Dermis microvascular lymphatic vessel endothelial cell (primary cell): ENCODE measurements at regions not wholly inside any gene's neighbourhood (a gene's known extent, or its start where the extent isn't known, plus 50 kb on each side); places are given as distances from the start of the nearest gene placed in this dataset.
"Not testable (repeated sequence)": the region's sequence is repeated elsewhere in the genome, so short reads cannot be mapped to it uniquely, and the experiment has no call there.

Experiments used
- DNase-seq, 2 donors: peaks; one replicate each; pipeline versions ENCODE4 v3.0.0 to v3.0.0-alpha.2; 2010; ENCODE audit warnings: low read depth in 2 of 2

DNA sequence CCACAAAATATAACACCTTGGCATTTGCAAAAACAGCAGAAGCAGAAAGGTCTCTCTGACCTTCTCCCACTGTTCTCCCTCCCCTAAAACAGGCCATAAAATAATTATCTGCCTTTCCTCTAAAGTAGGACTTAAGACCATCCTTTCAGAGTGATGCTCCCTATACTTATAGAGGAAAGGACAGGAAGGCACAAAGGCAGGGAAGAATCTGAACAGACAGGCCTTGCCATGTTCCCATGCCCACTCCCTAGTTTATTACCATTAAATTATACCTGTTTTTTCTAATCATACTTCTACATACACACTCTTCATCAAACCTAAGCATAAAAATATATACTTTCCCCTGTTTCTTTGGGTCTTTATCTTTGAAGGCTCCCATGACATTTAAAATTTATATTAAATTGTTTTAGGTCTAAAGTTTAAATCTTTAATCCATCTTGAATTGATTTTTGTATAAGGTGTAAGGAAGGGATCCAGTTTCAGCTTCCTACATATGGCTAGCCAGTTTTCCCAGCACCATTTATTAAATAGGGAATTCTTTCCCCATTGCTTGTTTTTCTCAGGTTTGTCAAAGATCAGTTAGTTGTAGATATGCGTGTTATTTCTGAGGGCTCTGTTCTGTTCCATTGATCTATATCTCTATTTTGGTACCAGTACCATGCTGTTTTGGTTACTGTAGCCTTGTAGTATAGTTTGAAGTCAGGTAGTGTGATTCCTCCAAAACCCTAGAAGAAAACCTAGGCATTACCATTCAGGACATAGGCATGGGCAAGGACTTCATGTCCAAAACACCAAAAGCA, 755.8 kb upstream of the ADGRB3 start:
- DNase-seq, result not testable (repeated sequence)

DNA sequence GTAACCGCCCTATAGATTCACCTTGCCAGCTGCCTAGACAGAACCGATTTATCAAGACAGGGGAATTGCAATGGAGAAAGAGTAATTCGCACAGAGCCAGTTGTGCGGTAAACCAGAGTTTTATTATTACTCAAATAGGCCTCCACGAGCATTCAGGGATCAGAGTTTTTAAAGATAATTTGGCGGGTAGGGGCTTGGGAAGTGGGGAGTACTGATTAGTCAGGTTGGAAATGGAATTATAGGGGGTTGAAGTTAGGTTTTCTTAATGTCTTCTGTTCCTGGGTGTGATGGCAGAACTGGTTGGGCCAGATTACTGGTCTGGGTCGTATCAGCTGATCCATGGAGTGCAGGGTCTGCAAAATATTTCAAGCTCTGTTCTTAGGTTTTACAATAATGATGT, 756.9 kb upstream of the ADGRB3 start:
- not testable (repeated sequence) for DNase-seq

DNA sequence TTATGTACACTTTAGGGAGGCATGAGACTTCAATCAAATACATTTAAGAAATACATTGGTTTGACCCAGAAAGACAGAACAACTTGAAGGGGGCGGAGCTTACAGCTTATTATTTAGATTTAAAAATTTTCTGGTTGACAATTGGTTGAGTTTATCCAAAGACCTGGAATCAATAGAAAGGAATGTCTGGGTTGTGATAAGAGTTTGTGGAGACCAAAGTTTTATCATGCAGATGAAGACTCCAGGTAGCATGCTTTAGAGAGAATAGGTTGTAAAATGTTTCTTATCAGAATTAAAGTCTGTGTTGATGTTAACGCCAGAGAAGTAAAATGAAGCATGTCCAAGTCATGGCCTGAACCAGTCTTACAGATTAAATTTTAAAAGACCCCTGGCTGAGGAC, 757.8 kb upstream of the ADGRB3 start:
- DNase-seq, result no peak

DNA sequence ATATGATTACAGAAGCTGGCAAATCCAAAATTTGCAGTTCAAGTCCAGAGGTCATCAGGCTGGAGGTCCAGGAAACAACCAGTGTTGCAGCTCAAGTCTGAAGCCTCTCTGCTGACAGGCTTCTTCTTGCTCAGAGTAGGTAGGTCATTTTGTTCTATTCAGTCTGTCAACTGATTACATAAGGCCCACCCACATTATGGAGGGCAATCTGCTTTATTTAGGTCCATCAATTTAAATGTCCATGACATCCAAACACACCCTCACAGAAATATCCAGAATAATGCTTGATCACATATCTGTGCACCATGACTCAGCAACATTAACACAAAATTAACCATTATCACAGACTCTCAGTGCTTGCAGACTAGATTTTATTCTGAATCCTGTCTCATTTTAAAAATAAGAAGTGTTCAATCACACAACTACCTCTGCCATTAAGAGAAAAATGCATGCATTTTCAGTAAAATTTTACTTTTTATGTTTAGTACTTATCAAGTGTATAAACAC, 759.2 kb upstream of the ADGRB3 start:
- DNase-seq, result no peak

DNA sequence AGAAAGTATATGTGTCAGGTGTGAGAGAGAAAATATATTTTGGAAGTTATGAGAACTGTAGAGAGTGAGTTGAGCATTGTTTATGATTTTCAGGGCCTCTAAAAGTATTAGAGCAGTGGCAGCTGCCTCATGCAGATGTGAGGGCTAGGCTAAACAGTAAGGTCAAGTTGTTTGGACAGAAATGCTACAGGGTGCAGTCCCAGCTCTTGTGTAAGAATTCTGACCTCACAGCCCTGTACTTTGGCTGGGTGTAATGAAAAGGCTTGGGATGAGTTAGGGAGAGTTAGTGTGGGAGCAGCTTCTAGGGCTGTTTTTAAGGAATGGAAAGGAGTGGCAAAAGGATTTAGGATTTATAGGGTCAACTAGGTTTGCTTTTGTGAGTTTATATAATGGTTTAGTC, 764.8 kb upstream of the ADGRB3 start:
- DNase-seq, result no peak

DNA sequence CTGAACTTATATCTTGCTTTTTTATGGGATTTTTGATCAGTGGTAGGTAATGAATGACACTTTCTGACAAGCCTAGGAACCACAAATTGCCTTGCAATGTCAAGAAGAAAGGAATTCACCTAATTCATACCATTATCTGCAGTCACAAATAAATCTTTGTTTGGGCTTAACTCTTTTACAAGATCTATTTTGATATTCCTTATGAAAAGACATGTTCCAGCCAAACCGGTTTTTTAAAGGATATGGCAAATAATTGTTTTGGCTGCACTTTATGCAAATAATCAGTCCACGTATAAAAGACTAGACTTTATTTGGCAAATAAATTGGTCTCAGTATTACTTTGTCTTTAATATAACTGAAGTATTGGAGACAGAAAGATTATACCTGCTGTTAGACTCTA, 771.7 kb upstream of the ADGRB3 start:
- DNase-seq, result no peak

DNA sequence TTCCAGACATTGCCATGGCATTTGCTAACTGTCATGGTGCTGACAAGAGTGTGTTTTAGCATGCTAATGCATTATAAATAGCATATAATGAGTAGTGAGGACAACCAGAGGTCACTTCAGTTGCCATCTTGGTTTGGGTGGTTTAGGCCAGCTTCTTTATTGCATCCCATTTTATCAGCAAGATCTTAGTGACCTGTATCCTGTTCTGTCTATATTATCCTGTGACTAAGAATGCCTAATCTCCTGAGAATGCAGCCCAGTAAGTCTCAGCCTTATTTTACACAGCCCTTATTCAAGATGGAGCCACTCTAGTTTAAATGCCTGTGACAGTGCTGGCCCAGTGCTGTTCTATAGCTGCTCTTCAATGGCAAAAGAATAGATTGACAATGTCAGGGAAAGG, 781.0 kb upstream of the ADGRB3 start:
- DNase-seq, result no peak

DNA sequence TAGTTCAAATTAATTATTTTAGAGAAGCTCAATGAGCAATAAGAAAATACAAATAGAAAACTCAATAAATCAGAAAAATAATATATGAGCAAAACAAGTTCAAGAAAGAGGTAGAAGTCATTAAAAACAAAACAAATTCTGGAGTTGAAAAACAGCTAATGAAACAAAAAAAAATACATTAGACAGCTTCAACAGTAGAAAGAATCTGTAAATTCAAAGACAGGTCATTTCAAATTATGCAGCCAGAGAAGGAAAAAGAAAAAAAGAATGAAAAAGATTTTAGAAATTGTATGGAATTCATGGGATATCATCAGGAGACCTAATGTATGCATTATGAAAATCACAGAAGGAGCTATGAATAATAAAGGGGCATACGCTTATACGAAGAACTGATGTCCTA, 795.3 kb upstream of the ADGRB3 start:
- no peak for DNase-seq

DNA sequence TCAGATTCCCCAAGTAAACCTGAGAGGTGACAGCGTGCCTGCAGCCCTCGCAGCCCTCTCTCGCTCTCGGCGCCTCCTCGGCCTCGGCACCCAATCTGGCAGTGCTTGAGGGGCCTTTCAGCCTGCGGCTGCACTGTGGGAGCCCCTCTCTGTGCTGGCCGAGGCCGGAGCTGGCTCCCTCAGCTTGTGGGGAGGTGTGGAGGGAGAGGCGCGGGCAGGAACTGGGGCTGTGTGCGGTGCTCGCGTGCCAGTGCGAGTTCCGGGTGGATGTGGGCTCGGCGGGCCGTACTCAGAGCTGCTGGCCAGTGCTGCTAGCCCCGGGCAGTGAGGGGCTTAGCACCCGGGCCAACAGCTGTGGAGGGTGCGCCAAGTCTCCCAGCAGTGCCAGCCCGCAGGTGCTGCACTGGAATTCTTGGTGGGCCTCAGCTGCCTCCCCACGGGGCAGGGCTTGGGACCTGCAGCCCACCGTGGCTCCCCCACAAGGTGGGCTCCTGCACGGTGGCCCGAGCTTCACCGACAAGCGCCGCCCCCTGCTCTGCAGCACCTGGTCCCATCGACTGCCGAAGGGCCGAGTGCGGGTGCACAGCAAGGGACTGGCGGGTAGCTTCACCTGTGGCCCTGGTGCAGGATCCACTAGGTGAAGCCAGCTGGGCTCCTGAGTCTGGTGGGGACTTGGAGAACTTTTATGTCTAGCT, 809.7 kb upstream of the ADGRB3 start:
- no peak for DNase-seq

DNA sequence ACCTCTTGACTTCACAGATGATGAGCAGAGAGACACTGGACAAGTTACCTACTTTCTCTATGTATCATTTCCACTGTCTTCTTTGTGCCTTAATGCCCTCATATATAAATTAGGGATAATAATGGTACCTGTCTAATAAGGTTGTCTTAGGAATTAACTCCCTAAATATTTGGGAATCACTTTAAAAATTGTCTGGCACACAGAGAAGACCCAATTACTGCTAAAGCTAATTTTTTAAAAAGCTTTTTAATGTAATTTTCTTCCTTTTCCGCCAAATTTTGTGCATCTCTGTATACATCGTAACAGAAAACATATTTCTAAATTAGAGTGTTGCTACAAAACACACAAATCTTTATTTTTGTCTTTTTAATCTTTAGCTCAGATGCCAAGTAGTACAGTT, 816.8 kb upstream of the ADGRB3 start:
- DNase-seq, result no peak

DNA sequence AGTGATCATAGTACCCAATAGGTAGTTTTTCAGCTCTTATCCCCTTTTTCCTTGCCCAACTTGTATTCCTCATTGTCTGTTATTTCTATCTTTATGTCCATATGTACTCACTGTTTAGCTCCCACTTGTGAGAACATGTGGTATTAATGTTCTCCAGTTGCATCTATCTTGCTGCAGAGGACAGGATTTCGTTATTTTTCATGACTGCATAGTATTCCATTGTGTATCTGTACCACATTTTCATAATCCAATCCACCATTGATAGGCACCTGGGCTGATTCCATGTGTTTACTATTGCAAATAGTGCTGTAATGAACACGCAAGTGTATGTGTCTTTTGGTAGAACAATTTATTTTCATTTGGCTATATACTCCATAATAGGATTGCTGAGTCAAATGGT, 819.5 kb upstream of the ADGRB3 start:
- DNase-seq, result no peak

DNA sequence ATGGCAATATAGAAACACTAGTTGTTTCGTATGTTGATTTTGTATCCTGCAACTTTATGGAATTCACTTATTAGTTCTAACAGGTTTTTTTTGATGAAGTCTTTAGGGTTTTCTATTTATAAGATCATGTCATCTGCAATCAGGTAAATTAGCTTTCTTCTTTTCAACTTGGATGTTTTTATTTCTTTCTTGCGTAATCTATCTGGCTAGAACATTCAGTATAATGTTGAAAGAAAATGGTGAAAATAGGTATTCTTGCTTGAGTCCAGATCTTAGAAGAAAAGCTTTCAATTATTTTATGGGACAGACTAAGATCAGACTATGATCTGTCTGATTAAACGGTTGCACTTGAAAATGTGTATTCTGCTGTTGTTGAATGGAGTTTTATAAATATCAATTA, 820.8 kb upstream of the ADGRB3 start:
- no peak for DNase-seq

DNA sequence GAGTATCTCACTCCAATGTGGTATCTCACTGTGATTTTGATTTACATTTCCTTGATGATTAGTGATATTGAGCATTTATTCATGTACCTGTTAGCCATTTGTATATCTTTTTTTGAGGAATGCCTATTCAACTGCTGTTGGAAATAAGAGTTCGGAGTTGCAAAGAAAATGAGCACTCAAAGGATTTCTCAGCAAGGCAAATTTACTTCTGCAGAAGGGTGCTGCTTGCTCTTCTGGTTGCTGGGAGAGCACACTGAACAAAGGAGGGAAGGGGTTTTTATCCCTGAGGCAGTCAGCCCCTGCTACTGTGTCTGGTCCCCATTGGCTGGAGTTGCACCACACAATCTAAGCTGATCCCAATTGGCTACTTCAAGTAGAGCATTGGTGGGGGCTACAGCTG, 822.4 kb upstream of the ADGRB3 start:
- DNase-seq, result no peak

DNA sequence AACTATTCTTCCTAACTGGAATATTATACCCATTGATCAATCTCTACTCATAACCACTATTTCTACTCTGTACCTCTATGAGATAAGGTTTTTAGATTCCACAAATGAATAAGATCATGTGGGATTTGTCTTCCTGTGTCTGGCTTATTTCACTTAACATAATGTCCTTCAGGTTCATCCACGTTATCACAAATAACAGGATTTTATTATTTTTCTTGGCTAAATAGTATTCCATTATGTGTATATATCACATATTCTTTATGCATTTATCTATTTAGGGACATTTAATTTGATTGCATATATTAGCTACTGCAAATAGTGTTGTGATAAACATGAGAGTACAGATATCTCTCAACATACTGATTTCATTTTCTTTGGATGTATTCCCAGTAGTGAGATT, 823.0 kb upstream of the ADGRB3 start:
- no peak for DNase-seq

DNA sequence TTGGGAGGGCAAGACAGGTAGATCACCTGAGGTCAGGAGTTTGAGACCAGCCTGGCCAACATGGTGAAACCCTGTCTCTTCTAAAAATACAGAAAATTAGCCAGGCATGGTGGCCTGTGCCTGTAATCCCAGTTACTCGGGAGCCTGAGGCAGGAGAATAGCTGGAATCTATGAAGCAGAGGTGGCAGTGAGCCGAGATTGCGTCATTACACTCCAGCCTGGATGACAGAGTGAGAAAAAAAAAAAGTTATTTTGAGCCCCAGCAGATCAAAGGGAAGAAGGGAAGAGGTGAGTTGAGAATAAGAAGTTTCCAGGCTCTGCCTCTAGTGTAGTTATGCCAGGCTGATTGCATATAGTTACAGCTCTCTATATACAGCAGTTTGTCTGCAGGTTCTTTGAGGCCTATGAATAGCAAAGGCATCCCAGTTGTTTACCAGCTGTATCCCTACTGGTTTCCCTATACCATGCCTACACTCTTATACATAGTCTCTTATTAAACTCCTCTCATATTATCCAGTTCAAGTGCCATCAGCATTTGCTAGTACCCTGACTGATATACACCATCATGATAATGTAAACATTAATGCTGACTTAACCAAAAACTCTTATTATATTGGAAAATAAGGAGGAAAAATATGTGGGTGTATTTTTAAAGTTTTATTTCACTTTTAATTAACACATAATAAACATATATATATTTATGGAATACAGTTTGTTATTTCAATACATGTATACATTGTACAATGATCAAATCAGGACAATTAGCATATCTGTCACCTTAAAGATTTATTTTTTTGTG, 823.6 kb upstream of the ADGRB3 start:
- DNase-seq, result no peak

DNA sequence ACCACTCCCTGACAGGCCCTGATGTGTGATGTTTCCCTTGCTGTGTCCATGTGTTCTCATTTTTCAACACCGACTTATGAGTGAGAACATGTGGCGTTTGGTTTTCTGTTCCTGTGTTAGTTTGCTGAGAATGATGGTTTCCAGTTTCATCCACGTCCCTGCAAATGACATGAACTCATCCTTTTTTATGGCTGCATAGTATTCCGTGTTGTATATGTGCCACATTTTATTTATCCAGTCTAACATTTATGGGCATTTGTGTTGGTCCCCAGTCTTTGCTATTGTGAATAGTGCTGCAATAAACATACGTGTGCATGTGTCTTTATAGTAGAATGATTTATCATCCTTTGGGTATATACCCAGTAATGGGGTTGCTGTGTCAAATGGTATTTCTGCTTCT, 830.3 kb upstream of the ADGRB3 start:
- not testable (repeated sequence) for DNase-seq

DNA sequence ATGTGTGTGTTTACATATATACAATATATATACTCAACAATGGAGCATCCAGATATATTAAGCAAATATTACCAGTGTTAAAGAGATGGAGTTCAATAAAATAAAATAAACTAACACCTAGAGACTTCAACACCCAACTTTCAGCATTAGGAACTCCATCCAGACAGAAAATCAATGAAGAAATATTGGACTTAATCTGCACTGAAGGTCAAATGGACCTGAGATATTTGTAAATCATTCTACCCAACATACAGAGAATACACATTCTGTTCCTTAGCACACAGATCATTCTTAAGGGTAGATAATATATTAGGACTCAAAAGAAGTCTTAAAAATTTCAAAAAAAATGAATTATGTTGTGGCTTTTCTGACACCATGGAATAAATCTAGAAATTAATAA, 832.3 kb upstream of the ADGRB3 start:
- no peak for DNase-seq

DNA sequence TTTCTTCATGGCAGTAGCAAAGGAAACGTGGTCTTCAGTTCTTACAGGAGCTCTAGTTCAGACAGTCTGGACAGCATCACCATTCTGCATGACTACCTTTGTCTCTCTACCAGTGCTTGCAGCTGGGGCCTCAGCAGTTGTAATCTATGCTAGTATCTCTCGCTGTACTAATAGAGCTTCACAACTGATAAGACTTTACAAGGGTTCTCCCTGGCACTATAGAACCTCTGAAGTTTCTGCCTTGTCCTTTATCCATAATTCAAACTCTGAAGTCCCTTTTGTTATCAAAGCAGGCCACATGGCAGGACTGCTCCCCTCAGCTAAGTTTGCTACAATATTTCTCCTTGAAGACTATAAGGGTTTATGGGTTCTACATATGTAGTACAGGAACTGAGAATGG, 842.1 kb upstream of the ADGRB3 start:
- no peak for DNase-seq

DNA sequence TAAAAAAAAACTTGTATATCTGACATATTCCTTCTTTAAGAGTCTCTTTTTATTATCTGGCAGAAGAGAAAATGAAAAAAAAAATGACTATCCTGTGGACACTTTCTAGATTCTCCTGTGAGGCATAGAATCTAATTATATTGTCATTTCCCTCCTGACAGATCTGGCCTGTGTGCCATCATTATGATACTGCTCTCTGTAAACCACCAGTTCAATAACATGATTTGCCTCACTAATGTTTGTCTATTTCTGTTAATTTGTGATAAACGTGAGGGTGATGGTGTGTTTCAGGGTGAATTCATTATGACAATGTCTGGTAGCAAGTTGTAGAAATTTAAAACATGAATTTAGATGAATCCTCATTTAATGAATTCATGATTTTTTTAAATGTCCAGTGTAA, 844.5 kb upstream of the ADGRB3 start:
- DNase-seq, result no peak

DNA sequence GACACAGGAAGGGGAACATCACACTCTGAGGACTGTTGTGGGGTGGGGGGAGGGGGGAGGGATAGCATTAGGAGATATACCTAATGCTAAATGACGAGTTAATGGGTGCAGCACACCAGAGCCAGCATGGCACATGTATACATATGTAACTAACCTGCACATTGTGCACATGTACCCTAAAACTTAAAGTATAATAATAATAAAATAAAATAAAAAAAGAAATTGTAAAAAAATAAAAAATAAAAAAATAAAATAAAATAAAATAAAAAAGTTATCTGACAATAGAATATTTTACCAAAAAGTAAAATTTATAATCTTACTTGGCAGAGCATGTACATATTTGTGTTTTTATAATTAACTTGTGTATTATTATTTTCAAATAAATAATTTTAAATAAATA, 848.0 kb upstream of the ADGRB3 start:
- not testable (repeated sequence) for DNase-seq

DNA sequence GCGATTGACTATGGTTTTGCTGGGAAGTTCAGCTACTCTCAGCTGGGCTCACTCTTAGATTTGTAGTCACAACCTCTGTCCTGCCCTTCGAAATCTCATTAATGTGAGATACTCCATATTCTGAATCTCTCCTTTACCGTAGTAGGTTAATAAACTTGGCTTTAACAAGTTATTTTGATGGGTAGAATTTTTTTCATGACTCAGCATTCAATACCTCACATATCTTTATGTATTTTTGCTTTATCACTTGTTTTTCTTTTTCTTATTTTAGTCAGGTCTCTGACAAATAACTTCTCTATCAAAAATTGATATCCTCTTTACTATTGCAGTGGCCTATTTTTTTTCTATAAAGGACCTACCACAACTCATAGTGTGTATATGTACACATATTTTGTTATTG, 855.2 kb upstream of the ADGRB3 start:
- DNase-seq, result no peak

DNA sequence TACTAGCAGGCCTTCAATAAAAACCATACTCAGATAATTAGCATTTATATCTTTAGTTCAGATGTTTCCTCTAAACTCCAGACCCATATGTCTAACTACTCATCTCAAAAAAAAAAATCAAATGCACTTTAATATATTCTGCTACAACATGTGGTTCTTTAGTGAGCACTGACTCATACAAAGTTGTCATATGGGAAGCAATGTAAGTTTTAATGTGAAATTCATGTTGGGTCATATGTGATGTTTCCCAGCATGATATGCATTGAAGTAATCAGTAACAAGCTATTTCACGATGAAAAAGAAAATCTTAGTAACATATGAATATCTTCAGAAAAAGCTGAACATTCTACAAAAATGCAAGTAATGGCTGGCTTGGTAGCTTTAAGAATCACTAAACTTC, 859.7 kb upstream of the ADGRB3 start:
- no peak for DNase-seq
